Esophagus squamous epithelium (tissue), 4 donors: ENCODE measurements at regions not wholly inside any gene's neighbourhood (a gene's known extent, or its start where the extent isn't known, plus 50 kb on each side); places are given as distances from the start of the nearest gene placed in this dataset.

ENCODE experiments used
- POLR2A ChIP-seq, 4 donors: fragments of 450-650 bp; IDR thresholded peaks; one replicate each; pipeline ENCODE4 v1.6.1; 2017; ENCODE audit warnings: antibody characterized with exemption in 4 of 4, mild to moderate bottlenecking in 4 of 4, moderate library complexity in 3 of 4
- TF ChIP-seq, protein P1 (sequence below), 6 experiments: fragments of 450-650 bp in 4 of 6; fragments of 200-600 bp in 2 of 6; sonication (generic) in 2 of 6; IDR thresholded peaks; one replicate each; pipeline ENCODE4 v1.5.1; 2016 to 2019; ENCODE audit warnings: antibody characterized with exemption in 6 of 6, mild to moderate bottlenecking in 4 of 6, moderate library complexity in 4 of 6

DNA sequence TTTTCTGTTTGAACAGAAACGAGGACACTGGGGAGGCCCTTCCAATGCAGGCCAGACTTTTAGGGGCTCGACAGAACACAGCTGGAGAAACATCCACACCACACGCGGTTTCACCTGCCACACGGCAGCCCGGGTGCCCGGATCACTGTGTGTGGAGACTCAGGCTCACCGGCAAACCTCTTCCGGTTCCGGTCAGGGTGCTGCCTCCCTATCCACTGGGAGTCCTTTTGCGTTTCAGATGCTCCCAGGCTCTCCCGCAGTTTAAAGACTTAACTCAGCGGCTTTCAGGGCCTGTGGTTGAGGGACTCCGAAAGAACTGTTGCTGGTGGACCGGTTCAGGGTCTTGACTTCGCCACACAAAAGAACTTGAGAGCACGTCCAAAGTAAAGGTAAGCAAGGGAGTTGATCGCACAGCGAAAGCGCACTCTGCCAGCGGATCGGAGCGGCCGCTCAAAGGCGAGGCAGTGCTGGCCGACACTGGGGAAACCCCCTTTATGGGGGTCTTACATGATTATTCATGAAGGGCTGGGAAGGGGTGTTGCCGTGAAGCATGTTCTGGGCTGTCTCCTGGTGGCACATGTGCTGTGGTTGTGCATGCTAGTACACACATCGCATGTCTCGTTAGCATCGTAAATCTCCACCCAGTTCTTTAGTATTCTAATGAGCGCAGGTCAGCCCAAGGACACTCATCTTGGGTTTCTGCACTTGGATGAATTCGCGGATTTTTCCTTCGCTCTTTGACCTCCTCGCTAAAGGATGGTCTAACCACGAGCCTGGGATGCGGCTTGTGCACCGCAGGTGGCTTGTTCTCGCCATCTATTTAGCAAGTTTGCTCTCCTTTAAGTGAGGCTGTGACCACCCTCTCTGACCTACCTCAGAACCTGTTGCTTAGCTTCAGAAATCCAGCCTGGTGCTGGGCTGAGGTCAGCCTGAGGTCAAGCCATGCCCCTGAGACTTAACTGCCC, 180.3 kb downstream of the CDH26 start:
- TF ChIP-seq, protein P1, sequence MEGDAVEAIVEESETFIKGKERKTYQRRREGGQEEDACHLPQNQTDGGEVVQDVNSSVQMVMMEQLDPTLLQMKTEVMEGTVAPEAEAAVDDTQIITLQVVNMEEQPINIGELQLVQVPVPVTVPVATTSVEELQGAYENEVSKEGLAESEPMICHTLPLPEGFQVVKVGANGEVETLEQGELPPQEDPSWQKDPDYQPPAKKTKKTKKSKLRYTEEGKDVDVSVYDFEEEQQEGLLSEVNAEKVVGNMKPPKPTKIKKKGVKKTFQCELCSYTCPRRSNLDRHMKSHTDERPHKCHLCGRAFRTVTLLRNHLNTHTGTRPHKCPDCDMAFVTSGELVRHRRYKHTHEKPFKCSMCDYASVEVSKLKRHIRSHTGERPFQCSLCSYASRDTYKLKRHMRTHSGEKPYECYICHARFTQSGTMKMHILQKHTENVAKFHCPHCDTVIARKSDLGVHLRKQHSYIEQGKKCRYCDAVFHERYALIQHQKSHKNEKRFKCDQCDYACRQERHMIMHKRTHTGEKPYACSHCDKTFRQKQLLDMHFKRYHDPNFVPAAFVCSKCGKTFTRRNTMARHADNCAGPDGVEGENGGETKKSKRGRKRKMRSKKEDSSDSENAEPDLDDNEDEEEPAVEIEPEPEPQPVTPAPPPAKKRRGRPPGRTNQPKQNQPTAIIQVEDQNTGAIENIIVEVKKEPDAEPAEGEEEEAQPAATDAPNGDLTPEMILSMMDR (IDR thresholded peaks at IDR 0.05), result no peak
- no peak for TF ChIP-seq POLR2A (IDR thresholded peaks at IDR 0.05)
